Smooth muscle cell (in vitro differentiated cells): ENCODE measurements at regions not wholly inside any gene's neighbourhood (a gene's known extent, or its start where the extent isn't known, plus 50 kb on each side); places are given as distances from the start of the nearest gene placed in this dataset.

Source experiments
- DNase-seq: peaks from one replicate; lab custom pipeline; 2025; ENCODE audit not compliant: unreplicated experiment; lab: John Stamatoyannopoulos, UW
- H2AFZ ChIP-seq: fragments of 200-600 bp; sonication (generic); 2 replicates; pipeline ENCODE4 v1.6.0; 2016; ENCODE audit warnings: antibody characterized with exemption, low read depth, mild to moderate bottlenecking
- H3F3A ChIP-seq: fragments of 200-600 bp; sonication (generic); 2 replicates; pipeline ENCODE4 v1.6.0; 2017; ENCODE audit warnings: antibody characterized with exemption, low read depth
- H3K27ac ChIP-seq: fragments of 200-600 bp; sonication (generic); 2 replicates; pipeline ENCODE4 v1.5.1; 2016; ENCODE audit warnings: low read depth, mild to moderate bottlenecking
- H3K27me3 ChIP-seq: fragments of 200-600 bp; sonication (generic); 2 replicates; pipeline ENCODE4 v1.6.1; 2016; ENCODE audit warnings: low read depth, mild to moderate bottlenecking
- H3K36me3 ChIP-seq: fragments of 200-600 bp; sonication (generic); 2 replicates; pipeline ENCODE4 v1.5.1; 2016; ENCODE audit warnings: low read depth
- H3K4me1 ChIP-seq: fragments of 200-600 bp; sonication (generic); 2 replicates; pipeline ENCODE4 v1.5.1; 2016; ENCODE audit warnings: low read depth
- H3K4me2 ChIP-seq: fragments of 200-600 bp; sonication (generic); 2 replicates; pipeline ENCODE4 v1.6.0; 2016; ENCODE audit warnings: mild to moderate bottlenecking
- H3K4me3 ChIP-seq: fragments of 200-600 bp; sonication (generic); 2 replicates; pipeline ENCODE4 v1.5.1; 2016; ENCODE audit warnings: mild to moderate bottlenecking
- H3K79me2 ChIP-seq: fragments of 200-600 bp; sonication (generic); 2 replicates; pipeline ENCODE4 v1.6.0; 2016; ENCODE audit warnings: low read depth, mild to moderate bottlenecking
- H3K9ac ChIP-seq: fragments of 200-600 bp; sonication (generic); 2 replicates; pipeline ENCODE4 v1.6.0; 2016; ENCODE audit warnings: low read depth
- H3K9me3 ChIP-seq: fragments of 200-600 bp; sonication (generic); replicated peaks from 2 replicates; pipeline ENCODE4 v1.5.1; 2016; ENCODE audit warnings: low read depth
- H4K20me1 ChIP-seq: fragments of 200-600 bp; sonication (generic); 2 replicates; pipeline ENCODE4 v1.6.0; 2016; ENCODE audit warnings: low read depth
- WGBS: methylation state at CpG from one replicate; pipeline ENCODE4 v1.1.7; 2016; ENCODE audit warnings: low lambda C conversion rate; 5-methylcytosine and 5-hydroxymethylcytosine counted together
- TF ChIP-seq, protein P1 (sequence below): fragments of 200-600 bp; sonication (generic); IDR thresholded peaks from 2 replicates; pipeline ENCODE4 v1.5.1; 2017; ENCODE audit warnings: borderline replicate concordance, mild to moderate bottlenecking, antibody characterized with exemption; ENCODE audit not compliant: insufficient read depth, poor library complexity, severe bottlenecking

GRCh38 chr10:60463746-60464145 lies 74.1 kb upstream of the ANK3 start:
- Histone ChIP-seq H3K4me1 (peaks cover 12% of the 10 kb centered on the region), H2AFZ (no peak overlapping the region), H4K20me1 (no peaks in the 10 kb centered on the region), H3K4me2 (no peak overlapping the region), H3K79me2 (no peaks in the 10 kb centered on the region), H3K27me3 (no peaks in the 10 kb centered on the region), H3K36me3 (no peaks in the 10 kb centered on the region), H3K27ac (no peak overlapping the region), H3K9me3 (no peaks in the 10 kb centered on the region), H3K9ac (no peak overlapping the region), H3K4me3 (no peak overlapping the region), H3F3A (no peaks in the 10 kb centered on the region)
- DNase-seq: no peak
- TF ChIP-seq, protein P1, sequence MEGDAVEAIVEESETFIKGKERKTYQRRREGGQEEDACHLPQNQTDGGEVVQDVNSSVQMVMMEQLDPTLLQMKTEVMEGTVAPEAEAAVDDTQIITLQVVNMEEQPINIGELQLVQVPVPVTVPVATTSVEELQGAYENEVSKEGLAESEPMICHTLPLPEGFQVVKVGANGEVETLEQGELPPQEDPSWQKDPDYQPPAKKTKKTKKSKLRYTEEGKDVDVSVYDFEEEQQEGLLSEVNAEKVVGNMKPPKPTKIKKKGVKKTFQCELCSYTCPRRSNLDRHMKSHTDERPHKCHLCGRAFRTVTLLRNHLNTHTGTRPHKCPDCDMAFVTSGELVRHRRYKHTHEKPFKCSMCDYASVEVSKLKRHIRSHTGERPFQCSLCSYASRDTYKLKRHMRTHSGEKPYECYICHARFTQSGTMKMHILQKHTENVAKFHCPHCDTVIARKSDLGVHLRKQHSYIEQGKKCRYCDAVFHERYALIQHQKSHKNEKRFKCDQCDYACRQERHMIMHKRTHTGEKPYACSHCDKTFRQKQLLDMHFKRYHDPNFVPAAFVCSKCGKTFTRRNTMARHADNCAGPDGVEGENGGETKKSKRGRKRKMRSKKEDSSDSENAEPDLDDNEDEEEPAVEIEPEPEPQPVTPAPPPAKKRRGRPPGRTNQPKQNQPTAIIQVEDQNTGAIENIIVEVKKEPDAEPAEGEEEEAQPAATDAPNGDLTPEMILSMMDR: no peak

DNA sequence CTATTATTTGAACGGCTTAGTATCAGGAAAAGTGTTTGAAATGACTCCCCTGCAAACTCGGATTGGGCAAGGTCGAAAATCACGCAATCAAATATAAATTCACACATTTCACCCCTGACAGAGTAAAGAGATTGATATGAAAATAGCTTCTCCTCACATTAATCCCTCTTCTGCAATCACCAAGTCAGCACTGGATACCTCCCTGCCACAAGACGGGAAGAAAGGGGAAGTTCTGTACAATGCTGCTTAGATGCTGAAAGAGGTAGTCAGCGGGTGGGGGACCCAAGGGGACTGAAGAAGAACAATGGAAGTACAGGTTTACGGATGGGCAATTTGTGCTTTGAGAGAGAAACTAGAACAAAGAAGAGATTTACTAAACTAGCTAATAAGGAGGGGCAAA lies 72.0 kb upstream of the ANK3 start:
- H4K20me1 ChIP-seq: no peaks in the 10 kb centered on the region
- WGBS: 94% methylated on average over 7 of the region's 7 CpGs
- DNase-seq: no peak

GRCh38 chr10:60459701-60460457 lies 70.2 kb upstream of the ANK3 start:
- no peaks in the 10 kb centered on the region for H4K20me1 ChIP-seq
- no peak overlapping the region for H3K27ac ChIP-seq
- 67% methylated on average over 4 of the region's 4 CpGs for WGBS

More for the DNA sequence above, 72.0 kb upstream of the ANK3 start:
- H3K4me3 ChIP-seq: no peak overlapping the region
- no peaks in the 10 kb centered on the region for H3K36me3 ChIP-seq
- no peak overlapping the region for H3K4me2 ChIP-seq
- no peak overlapping the region for H2AFZ ChIP-seq
- no peak overlapping the region for H3K27ac ChIP-seq
- H3K79me2 ChIP-seq: no peaks in the 10 kb centered on the region
- H3K9me3 ChIP-seq: no peaks in the 10 kb centered on the region
- no peak overlapping the region for H3K9ac ChIP-seq
- H3K4me1 ChIP-seq: peaks cover 12% of the 10 kb centered on the region
- H3F3A ChIP-seq: no peaks in the 10 kb centered on the region
- no peaks in the 10 kb centered on the region for H3K27me3 ChIP-seq
- TF ChIP-seq, protein P1: no peak

More at GRCh38 chr10:60459701-60460457, 70.2 kb upstream of the ANK3 start:
- no peaks in the 10 kb centered on the region for H3K36me3 ChIP-seq
- H3K9ac ChIP-seq: no peak overlapping the region
- no peaks in the 10 kb centered on the region for H3K27me3 ChIP-seq
- DNase-seq: no peak
- no peaks in the 10 kb centered on the region for H3F3A ChIP-seq
- H2AFZ ChIP-seq: no peak overlapping the region
- peaks cover 12% of the 10 kb centered on the region for H3K4me1 ChIP-seq
- no peaks in the 10 kb centered on the region for H3K79me2 ChIP-seq
- no peaks in the 10 kb centered on the region for H3K9me3 ChIP-seq
- TF ChIP-seq, protein P1: no peak
- H3K4me3 ChIP-seq: no peak overlapping the region
- no peak overlapping the region for H3K4me2 ChIP-seq
